ENCODE measurements at regions not wholly inside any gene's neighbourhood (a gene's known extent, or its start where the extent isn't known, plus 50 kb on each side); places are given as distances from the start of the nearest gene placed in this dataset.

DNA sequence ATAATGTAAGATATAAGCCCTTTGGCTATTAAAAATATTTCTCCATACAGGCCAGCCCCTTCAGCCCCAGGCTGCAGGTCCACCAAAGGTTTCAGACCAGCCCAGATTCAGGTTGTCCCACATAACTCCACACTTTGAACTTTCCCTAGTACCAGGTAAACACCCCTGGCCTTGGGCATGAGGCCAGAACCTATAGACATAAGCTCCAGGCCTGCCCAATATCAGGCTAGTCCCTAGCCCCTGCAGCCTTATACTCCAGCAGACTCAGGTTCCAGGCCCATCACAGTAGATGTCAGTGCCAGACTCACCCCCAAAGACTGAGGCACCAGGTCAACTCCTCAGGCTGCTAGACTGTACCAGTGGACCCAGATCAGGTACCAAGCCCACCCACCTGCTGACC, 178.5 kb upstream of the DAAM1 start:
- Mint-ChIP-seq H3K27me3 (ENCODE audit: low read depth in 3 of 3) (peaks cover 0 to 5% (median 0%) of the 10 kb centered on the region in 3 donors), H3K9me3 (peaks cover 11 to 25% (median 14%) of the 10 kb centered on the region in 7 donors), H3K27ac (no peak overlapping the region), H3K4me3 (no peak overlapping the region), H3K36me3 (no peaks in the 10 kb centered on the region), H3K4me1 (no peaks in the 10 kb centered on the region)
- Histone ChIP-seq H3K4me2 (replicated peaks; ENCODE audit: extremely low read depth, low read length, poor library complexity, severe bottlenecking) (no peak overlapping the region), H3K9ac (ENCODE audit: insufficient read depth, low read length, poor library complexity, severe bottlenecking) (no peak overlapping the region), H3K9me3 (replicated peaks in 1 of 2; ENCODE audit: control insufficient read depth in 1 of 2, insufficient read depth in 1 of 2, low read length in 2 of 2) (peaks cover 4 to 5% of the 10 kb centered on the region in 2 donors), H4K20me1 (ENCODE audit: insufficient read depth, low read length) (no peaks in the 10 kb centered on the region), H3K27ac (ENCODE audit: low read depth in 1 of 2, low read length in 2 of 2) (no peak overlapping the region), H3K79me2 (ENCODE audit: insufficient read depth, low read length) (no peaks in the 10 kb centered on the region), H2AFZ (ENCODE audit: insufficient read depth, low read depth, low read length, poor library complexity, severe bottlenecking) (no peak overlapping the region), H3K4me3 (replicated peaks in 1 of 3; ENCODE audit: low read depth in 2 of 3, low read length in 3 of 3) (no peak overlapping the region), H3K36me3 (replicated peaks in 1 of 2; ENCODE audit: control insufficient read depth in 1 of 2, insufficient read depth in 2 of 2, low read length in 2 of 2) (no peaks in the 10 kb centered on the region), H3K4me1 (ENCODE audit: control insufficient read depth in 1 of 2, insufficient read depth in 2 of 2, low read length in 2 of 2) (no peaks in the 10 kb centered on the region), H3K27me3 (ENCODE audit: control insufficient read depth in 2 of 2, insufficient read depth in 2 of 2, low read length in 2 of 2) (no peaks in the 10 kb centered on the region)
- TF ChIP-seq, protein P1, sequence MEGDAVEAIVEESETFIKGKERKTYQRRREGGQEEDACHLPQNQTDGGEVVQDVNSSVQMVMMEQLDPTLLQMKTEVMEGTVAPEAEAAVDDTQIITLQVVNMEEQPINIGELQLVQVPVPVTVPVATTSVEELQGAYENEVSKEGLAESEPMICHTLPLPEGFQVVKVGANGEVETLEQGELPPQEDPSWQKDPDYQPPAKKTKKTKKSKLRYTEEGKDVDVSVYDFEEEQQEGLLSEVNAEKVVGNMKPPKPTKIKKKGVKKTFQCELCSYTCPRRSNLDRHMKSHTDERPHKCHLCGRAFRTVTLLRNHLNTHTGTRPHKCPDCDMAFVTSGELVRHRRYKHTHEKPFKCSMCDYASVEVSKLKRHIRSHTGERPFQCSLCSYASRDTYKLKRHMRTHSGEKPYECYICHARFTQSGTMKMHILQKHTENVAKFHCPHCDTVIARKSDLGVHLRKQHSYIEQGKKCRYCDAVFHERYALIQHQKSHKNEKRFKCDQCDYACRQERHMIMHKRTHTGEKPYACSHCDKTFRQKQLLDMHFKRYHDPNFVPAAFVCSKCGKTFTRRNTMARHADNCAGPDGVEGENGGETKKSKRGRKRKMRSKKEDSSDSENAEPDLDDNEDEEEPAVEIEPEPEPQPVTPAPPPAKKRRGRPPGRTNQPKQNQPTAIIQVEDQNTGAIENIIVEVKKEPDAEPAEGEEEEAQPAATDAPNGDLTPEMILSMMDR (IDR thresholded peaks at IDR 0.05): no peak
- intact Hi-C loops (cut with micrococcal nuclease): no loop called here
- no peak for DNase-seq

DNA sequence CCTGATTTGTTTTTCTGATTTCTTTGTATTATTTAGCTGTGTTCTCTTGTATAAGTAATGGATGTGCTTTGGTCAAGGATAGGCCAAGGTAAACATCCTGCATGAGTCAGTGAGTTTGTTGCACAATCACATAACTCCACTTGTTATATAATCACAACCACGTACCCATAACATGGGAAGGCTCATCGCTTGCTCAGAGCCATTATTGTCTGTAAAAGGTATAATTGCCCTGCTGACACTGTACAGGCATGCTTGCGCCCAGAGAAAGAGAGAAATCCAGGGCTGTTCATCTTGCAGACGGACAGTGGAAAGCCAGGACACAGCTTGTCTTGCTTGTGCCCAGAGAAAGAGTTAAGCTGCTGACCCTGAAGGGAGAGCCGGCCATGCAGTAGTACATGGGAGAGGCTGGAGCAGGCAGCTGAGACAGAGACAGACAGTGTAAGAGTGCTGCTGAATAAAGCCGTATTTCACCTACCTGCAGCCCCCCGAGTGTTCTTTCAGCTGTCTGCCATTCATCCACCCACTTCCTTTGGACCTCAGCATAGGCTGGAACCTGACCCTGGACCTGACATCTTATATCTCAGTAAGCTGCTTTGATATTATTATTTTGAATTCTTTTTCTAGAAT, 174.7 kb upstream of the DAAM1 start:
- no peak overlapping the region for H3K4me3 Mint-ChIP-seq
- H4K20me1 ChIP-seq (ENCODE audit: insufficient read depth, low read length): no peaks in the 10 kb centered on the region
- no peak overlapping the region for H2AFZ ChIP-seq (ENCODE audit: insufficient read depth, low read depth, low read length, poor library complexity, severe bottlenecking)
- intact Hi-C loops (cut with micrococcal nuclease): no loop called here
- no peaks in the 10 kb centered on the region for H3K36me3 Mint-ChIP-seq
- H3K27ac Mint-ChIP-seq: peak overlapping the region in 1 of 7 donors; percentile 63
- TF ChIP-seq, protein P1 (IDR thresholded peaks at IDR 0.05): no peak
- H3K36me3 ChIP-seq (replicated peaks in 1 of 2; ENCODE audit: control insufficient read depth in 1 of 2, insufficient read depth in 2 of 2, low read length in 2 of 2): no peaks in the 10 kb centered on the region
- H3K79me2 ChIP-seq (ENCODE audit: insufficient read depth, low read length): no peaks in the 10 kb centered on the region
- H3K4me2 ChIP-seq (replicated peaks; ENCODE audit: extremely low read depth, low read length, poor library complexity, severe bottlenecking): no peak overlapping the region
- DNase-seq: no peak
- peaks cover 8 to 25% (median 12%) of the 10 kb centered on the region in 7 donors for H3K9me3 Mint-ChIP-seq
- 100% methylated on average over 3 of the region's 7 CpGs for WGBS (ENCODE audit: insufficient coverage)
- no peak overlapping the region for H3K4me3 ChIP-seq (replicated peaks in 1 of 3; ENCODE audit: low read depth in 2 of 3, low read length in 3 of 3)
- peaks cover 4 to 5% of the 10 kb centered on the region in 2 donors for H3K9me3 ChIP-seq (replicated peaks in 1 of 2; ENCODE audit: control insufficient read depth in 1 of 2, insufficient read depth in 1 of 2, low read length in 2 of 2)
- no peaks in the 10 kb centered on the region for H3K4me1 ChIP-seq (ENCODE audit: control insufficient read depth in 1 of 2, insufficient read depth in 2 of 2, low read length in 2 of 2)
- no peak overlapping the region for H3K27ac ChIP-seq (ENCODE audit: low read depth in 1 of 2, low read length in 2 of 2)
- H3K9ac ChIP-seq (ENCODE audit: insufficient read depth, low read length, poor library complexity, severe bottlenecking): no peak overlapping the region
- H3K27me3 Mint-ChIP-seq (ENCODE audit: low read depth in 3 of 3): peaks cover 0 to 6% (median 2%) of the 10 kb centered on the region in 3 donors
- no peaks in the 10 kb centered on the region for H3K27me3 ChIP-seq (ENCODE audit: control insufficient read depth in 2 of 2, insufficient read depth in 2 of 2, low read length in 2 of 2)
- no peaks in the 10 kb centered on the region for H3K4me1 Mint-ChIP-seq

Measured in CD14-positive monocyte (primary cell).